ENCODE measurements at regions not wholly inside any gene's neighbourhood (a gene's known extent, or its start where the extent isn't known, plus 50 kb on each side); places are given as distances from the start of the nearest gene placed in this dataset.

DNA sequence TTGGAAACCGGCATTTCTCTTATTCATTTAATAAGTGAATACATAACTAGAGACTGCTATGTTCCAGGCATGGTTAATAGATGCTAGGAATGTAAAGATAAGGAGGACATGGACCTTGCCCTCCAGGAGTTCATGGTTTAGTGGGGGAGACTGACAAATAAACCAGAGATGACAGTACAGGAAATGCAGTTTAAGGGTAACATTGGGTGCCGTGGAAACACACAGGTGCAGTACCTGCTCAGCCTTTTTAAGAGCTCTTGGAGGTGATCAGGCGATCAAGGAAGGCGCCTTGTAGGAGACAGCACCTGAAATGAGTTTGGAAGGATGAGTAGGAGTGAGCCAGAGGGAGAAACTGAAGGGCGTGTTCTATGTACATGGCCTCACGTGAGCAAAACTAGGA is 145.8 kb downstream of the AASDH start:
- DNase-seq (ENCODE audit: low read depth in 3 of 3) = no peak

- no peak for DNase-seq (ENCODE audit: low read depth in 3 of 3)
Measured at GRCh38 chr4:56240554-56241174, 146.6 kb downstream of the AASDH start.

GRCh38 chr4:56238251-56238650 is 149.0 kb downstream of the AASDH start:
- DNase-seq (ENCODE audit: low read depth in 3 of 3) = no peak

DNA sequence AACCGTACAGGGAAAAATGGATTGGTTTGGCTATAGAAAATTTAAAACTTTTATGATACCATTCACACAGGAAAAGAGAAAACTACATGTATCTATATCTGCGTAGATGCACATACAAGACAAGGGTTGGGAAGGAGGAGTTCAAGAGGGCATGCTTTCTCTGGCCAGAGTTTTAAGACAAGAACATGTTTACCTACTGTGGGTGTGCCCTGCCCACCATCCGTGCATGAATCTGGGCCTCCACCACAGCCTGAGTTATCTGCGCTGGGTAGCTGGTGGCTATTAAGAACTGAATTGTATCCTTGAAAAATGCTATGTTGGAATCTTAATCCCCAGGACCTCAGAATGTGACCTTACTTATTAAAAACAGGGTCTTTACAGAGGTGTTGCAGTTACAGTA is 151.6 kb downstream of the AASDH start:
- no peak for DNase-seq (ENCODE audit: low read depth in 3 of 3)

DNA sequence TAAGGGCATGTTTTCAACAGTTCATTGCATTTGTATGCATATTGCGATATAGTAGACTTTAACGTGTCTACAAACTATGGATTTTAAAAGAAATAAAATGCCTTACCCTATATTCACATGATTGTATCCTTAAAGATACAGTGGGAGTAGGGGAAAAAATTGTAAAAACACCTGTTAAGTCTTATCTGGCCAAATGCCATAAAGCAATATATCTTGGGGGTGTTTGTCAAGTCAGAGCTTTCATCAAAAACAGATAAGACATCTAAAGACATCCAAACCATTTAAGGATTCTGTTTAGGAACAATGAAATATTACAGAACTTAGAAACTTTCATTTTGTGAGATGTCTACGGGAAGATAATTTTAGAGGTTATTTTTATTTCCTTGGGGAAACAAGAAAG is 152.3 kb downstream of the AASDH start:
- DNase-seq (ENCODE audit: low read depth in 3 of 3) = no peak

- DNase-seq (ENCODE audit: low read depth in 3 of 3) = no peak
Measured at GRCh38 chr4:56234098-56234497, 153.2 kb downstream of the AASDH start.

GRCh38 chr4:56231410-56231809 is 155.9 kb downstream of the AASDH start:
- no peak for DNase-seq (ENCODE audit: low read depth in 3 of 3)

- no peak for DNase-seq (ENCODE audit: low read depth in 3 of 3)
Measured at GRCh38 chr4:56229947-56230346, 157.3 kb downstream of the AASDH start.

DNA sequence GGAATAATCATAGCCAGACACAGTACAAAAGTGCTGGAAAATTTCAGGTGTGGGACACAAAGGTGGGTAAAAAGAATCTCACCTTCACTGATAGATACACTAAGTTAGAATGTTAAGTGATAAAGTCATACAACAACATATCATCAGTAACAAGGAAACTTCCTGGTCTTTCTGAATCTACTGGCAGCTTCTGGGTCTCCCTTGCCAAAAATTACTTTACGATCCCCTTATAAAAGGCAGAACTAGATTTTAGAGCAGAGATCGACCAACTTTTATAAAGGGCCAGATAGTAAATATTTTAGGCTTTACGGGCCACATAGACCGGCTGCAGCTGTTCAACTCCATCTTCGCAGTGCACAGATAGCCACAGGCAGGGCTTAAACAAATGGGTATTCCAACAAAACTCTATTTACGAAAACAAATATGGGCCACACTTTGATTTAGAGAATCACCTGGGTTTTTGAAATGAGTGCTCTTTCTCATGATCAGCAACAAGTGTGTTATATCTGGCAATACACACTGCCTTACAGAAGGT is 159.9 kb downstream of the AASDH start:
- no peak for DNase-seq (ENCODE audit: low read depth in 3 of 3)

DNA sequence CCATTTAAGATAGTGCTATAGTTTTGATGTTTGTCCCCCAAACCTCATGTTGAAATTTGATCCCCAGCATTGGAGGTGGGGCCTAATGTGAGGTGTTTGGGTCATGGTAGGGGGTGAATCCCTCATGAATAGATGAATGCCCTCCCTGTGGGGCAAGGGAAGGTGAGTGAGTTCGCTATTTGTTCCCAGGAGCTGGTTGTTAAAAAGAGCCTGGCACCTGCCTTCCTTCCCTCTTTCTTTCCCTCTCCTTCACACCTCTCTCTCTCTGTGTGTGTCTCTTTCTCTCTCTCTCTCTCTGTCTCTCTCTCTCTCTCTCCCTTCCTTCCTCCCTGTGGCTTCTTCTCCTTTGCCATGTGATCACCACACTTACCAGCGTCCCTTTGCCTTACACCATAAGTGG is 160.7 kb downstream of the AASDH start:
- no peak for DNase-seq (ENCODE audit: low read depth in 3 of 3)

GRCh38 chr4:56224641-56225040 is 162.7 kb downstream of the AASDH start:
- no peak for DNase-seq (ENCODE audit: low read depth in 3 of 3)

DNA sequence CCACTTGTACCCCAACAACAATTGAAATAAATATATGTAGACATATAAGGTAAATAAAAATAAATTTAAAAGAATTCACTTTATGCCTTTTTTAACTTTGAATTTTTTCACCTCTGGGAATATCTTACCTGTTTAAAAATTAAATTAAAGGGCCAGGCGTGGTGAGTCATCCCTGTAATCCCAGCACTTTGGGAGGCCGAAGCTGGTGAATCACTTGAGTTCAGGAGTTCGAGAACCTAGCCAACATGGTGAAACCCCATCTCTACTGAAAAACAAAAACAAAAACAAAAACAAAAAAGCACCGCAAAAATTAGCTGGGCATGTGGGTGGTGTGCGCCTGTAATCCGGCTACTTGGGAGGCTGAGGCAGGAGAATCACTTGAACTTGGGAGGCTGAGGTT is 164.8 kb downstream of the AASDH start:
- DNase-seq (ENCODE audit: low read depth in 3 of 3) = no peak

GRCh38 chr4:56220261-56220660 is 167.0 kb downstream of the AASDH start:
- no peak for DNase-seq (ENCODE audit: low read depth in 3 of 3)

- no peak for DNase-seq (ENCODE audit: low read depth in 3 of 3)
Measured at GRCh38 chr4:56219447-56219846, 167.8 kb downstream of the AASDH start.

DNA sequence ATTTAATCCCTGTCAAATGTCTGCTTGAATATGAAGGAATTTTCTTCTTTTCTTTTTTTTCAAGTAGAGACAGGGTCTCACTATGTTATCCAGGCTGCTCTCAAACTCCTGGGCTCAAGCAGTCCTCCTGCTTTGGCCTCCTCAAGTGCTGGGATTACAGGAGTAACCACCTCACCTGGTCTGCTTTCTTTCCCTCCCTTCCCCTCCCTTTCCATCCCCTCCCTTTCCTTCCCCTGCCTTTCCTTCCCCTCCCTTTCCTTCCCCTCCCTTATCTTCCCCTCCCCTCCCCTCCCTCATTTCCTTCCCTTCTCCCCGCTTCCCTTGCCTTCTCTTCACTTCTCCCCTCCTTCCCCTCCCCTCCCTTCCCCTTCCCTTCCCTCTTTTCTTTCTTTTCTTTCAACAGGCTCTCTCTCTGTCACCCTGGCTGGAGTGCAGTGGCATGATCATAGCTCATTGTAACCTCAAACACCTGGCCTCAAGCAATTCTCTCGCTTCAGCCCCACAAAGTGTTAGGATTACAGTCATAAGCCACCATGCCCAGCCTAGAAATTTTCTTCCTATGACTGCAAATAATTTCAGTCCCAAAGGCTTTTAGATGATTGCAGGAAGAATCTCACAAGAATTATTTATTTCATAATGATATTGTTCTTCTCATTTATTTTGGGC is 168.9 kb downstream of the AASDH start:
- DNase-seq (ENCODE audit: low read depth in 3 of 3) = no peak

DNA sequence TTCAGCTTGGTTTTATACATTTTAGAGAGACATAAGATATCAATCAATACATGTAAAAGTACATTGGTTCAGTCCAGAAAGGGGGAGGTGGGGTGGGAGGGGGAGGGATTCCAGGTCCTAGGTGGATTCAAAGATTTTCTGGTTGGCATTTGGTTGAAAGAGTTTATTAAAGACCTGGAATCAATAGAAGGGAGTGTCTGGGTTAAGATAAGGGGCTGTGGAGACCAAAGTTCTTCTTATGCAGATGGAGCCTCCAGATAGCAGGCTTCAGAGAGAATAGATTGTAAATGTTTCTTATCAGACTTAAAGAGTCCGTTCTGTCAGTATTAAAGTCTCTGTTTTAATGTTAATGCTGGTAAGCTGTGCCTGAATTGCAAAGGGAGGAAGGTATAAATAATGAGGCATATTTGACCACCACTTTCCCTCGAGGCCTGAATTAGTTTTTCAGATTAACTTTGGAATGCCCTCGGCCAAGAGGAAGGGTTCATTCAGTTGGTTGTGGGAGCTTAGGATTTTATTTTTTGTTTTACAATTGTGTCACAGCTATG is 169.9 kb downstream of the AASDH start:
- DNase-seq (ENCODE audit: low read depth in 3 of 3) = no peak

DNA sequence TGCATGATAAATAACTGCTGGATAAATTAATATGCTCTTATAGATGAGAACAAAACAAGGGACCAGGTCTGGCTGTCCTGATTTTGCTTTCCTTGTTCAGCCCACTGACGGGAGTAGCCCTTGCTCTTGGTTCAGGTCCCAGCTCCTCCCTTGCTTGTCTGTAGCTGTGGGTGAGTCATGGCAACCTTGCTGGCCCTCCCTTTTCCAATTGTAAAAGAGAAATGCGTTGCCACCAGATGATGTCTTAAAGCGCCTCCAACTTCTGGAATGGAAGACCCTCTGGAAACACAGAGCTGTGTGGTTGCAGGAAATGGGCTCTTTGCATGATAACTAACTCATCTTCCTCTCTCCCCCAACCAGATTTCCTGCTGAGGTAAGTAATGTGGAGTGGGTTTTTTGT is 171.4 kb downstream of the AASDH start:
- DNase-seq (ENCODE audit: low read depth in 3 of 3) = no peak

DNA sequence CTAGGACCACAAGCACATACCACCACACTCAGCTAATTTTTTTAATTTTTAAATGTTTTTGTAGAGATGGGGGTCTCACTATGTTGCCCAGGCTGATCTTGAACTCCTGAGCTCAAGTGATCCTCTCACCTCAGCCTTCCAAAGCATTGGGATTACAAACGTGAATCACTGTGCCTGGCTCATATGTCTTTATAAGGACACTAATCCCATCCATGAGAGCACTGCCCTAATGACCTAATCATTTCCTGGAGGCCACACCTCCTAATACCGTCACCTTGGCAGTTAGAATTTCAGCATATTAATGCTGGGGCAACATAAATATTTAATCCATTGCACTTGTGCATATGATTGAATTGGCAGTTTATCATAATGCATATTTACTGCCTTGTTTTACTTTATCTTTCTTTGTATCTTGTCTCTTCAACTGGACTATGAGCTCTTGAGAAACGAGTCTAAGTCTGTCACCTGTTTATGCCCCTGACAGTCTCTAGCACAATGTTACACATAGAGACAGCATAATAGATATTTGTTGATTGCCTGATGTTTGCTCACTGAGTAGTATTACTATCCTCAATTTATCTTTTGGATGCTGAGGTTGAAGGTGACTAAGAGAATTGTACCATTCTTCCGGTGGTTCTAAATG is 172.0 kb downstream of the AASDH start:
- no peak for DNase-seq (ENCODE audit: low read depth in 3 of 3)

DNA sequence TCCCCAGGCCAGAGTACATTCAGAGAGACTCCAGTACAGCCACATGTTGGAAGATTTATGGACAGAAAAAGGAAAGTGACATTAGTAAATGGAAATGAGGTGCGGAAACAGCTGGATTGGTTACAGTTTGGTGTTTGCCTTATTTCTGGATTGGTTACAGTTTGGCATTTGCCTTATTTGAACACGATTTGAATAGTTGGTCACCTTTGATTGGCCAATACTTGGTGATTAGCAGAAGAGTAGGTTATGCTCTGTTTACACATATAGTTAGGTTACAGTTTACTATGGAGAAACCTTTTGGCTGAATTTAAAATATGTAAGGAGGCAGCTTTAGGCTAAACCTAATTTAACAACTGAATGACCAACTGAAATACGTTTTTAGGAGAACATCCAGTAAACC is 173.7 kb downstream of the AASDH start:
- DNase-seq (ENCODE audit: low read depth in 3 of 3) = no peak

DNA sequence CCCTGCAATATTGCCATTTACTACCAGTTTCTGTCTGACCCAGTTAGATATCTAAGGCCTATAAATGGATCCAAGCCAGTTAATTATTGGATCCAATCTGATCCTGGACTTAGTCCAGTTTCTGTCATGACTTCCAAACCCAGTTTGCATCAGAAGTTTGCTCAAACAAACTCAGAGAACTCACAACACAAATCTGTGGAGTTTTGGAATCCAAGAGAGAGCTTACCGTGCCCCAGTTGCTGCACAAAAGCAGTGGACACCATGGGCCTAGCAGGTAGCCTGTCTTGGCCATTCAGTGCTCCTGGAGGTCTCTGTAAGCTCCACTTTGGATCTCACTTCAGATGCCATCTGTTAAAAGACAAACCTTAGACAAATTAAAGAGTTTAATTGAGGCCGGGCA is 174.5 kb downstream of the AASDH start:
- DNase-seq (ENCODE audit: low read depth in 3 of 3) = no peak

DNA sequence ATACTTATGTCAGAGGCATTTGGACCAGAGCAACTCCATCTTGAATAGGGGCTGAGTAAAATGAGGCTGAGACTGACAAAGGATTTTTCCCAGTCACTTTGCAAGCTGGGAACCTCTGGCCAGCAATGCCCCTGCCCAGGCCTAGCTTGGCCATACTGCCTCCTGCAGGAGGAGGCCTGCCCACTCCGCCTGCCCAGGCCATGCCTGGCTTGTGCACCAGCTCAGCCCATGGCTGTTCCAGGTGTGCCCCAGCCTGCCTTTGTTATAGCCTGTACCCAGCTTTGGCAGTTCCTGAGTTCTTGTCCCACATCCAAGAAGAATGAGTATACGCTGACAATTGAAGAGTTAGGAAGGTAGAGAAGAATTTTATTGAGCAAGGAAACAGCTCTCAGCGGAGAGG is 176.1 kb downstream of the AASDH start:
- no peak for DNase-seq (ENCODE audit: low read depth in 3 of 3)

- no peak for DNase-seq (ENCODE audit: low read depth in 3 of 3)
Measured at GRCh38 chr4:56210397-56210796, 176.9 kb downstream of the AASDH start.

GRCh38 chr4:56209767-56210166 is 177.5 kb downstream of the AASDH start:
- no peak for DNase-seq (ENCODE audit: low read depth in 3 of 3)

Data from stimulated activated CD4-positive, alpha-beta T cell treated with anti-CD3 and anti-CD28 coated beads, TNF-alpha, amount 100 ng/mL, for 4 hours (primary cell).